Dermis microvascular lymphatic vessel endothelial cell (primary cell): ENCODE measurements at regions not wholly inside any gene's neighbourhood (a gene's known extent, or its start where the extent isn't known, plus 50 kb on each side); places are given as distances from the start of the nearest gene placed in this dataset.

Experiments
- DNase-seq, 2 donors: peaks; one replicate each; pipeline versions ENCODE4 v3.0.0 to v3.0.0-alpha.2; 2010; ENCODE audit warnings: low read depth in 2 of 2

DNA sequence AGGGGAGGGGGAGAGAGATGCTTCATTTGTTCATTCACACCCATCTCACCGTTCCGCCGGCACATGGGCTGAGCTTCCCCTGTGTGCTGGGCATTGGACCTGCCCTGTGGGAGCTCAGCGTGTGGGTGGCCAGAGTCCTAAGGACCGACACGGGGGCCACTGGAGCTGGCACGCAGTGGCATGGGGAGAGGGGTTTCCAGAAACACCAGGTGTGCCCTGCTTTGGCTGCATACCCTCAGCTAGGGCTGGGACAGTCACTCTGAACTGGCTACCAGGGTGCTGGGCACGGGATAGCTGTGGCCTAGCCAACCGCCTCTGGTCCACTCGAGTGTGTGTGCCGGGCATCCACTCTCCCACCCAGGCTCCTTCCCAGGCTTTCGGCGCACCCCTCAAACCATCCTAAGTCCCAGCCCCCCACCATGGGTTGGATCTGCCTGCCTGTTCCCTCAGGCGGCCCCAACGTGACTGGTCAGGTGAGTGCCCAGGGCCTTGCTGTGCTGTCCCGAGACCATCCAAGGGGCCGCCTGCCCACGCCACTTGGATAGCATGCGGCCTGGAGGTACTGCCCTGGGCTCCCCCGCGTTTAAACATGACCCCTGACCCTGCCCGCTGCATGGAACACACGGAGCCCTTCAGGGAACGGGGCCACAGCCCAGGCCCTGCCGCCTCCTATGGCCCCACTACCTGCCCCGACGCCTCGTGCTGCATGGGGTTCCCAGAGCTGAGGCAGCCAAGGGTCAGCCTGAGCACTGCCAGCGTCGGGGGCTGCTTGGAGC, 51.6 kb upstream of the LINC01488 start:
- DNase-seq = no peak

DNA sequence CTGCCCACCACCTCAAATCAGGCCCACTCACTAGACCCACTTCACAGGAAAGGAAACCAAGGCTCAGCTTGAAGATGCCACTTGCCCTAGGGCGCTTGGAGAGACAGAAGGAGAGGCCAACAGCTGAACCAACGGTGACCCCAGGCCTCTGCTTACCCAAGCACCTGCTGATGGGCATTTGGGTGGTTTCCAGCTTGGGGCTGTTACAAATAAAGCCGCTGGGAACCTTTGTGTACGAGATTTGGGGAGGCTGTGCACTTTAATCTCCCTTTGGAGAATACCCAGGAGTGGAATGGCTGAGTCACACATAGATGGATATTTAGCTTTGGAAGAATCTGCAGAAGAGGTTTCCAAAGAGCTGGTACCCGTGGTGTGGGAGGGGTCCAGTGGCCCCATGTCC, 50.9 kb upstream of the LINC01488 start:
- no peak for DNase-seq

DNA sequence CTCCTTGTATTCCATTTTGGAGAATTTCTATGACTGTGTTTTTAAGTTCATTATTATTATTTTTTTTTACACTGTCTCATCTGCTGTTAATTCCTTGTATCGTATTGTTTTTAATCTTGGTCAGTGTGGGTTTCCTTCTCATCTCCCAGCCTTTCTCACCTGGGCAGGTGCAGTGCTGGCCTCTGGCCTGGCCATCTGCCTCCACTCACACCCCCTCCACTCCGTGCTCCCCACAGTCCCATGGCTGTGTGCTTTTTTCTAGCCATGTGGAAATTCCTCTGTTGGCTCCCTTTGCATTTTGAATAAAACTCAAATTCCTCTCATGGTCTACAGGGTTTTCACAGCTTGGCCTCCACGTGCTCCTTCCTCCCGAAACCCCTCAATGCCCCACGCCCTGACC, 50.3 kb upstream of the LINC01488 start:
- DNase-seq = no peak
